HT-29 (cell line): ENCODE measurements at regions not wholly inside any gene's neighbourhood (a gene's known extent, or its start where the extent isn't known, plus 50 kb on each side); places are given as distances from the start of the nearest gene placed in this dataset.
A peak's percentile ranks its signal among the peaks of the same experiment; 100 is the strongest.
"Not testable (repeated sequence)": the region's sequence is repeated elsewhere in the genome, so short reads cannot be mapped to it uniquely, and the experiment has no call there.

ENCODE experiments used
- DNase-seq: peaks from one replicate; pipeline ENCODE4 v3.0.0-alpha.2; 2015; ENCODE audit warnings: low spot score

DNA sequence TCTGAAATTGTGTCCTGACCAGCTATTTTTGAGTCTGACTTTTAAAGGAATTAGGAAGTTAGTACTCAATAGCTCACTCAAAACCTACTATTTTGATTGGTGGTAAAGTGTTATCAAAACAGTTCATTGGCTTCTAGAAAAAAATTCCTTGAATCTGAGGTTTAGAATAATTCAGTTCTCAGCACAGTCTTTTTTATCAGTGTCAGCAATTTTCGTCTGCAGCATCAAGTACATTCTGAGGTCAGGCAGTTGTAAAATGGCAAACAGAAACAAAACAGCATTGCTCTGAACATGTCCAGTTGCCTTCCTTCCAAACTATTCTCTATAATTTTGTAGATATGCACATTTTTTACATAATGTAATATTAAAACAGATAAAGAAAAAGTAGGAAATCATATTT lies 1644.1 kb downstream of the SLITRK5 start:
- no peak for DNase-seq

DNA sequence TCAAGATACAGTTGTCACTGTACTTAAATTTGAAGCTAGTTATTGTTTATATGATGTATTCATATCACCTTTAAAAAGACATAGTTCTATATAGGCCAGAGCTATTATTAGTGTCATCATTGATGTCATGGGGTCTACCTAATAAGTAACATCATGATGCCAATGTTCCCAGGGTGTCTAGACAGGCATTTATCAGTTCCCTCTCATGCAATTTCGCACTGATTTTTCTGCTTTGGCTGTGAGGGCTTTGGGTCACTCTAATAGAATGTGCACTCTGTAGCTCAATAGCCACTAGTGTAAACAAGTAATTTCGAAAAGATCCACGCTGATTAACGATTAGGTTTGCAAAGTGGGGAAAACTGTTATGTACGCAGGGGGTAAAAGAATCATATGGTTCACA lies 1651.3 kb downstream of the SLITRK5 start:
- no peak for DNase-seq

DNA sequence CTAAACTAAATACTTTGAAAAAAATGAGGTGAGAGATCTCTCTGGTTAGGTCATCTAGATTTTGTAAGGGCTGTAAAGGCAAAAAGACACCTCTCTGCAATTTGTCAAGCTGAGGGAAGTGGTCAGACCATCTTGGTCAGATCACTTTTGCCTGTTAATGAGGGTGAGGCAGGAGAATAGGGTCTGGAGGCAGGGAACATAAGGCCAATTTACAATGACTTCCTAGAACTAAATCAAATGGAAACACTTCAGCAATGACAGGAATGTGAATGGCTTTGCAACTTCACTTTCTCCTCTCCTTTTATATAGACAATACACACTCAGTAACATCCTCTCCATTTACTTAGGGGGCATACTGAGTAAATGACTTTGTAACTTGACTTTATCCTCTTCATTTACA lies 1653.4 kb downstream of the SLITRK5 start:
- DNase-seq, result no peak

DNA sequence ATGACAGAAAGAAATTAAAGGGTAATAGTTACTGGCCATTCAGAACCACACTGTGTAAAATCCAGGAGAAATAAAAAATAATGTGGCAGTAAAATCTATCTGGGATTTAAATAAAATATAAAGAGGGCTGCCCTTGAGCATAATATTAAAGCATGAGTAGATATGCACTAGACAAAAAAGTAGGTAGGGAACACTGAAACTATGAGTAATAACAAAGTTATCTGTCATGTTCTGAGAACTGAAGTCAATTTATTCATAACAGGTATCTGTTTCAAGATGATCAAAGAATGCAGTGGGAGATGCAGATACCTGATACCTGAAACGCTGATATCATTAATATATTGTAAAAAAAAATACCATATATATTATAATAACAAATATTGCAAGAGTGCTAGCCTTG lies 1672.0 kb downstream of the SLITRK5 start:
- DNase-seq, result no peak

DNA sequence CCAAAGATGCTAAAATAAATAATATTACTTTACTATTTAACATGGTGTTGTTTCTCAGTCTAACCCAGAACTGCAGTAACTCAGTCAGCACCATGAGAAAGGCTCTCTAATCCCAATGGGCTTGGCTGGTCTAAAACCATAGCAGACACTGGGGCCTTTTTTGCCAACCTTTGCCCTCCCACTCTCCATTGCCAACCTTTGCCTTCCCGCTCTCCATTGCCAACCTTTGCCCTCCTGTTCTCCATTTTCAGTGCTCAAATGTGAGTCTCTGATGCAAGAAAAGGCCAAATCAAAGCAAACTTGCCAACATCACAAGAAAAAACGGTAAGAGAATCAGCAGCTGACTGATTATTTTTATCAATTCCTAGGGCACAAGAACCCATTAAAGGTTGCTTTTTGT lies 1681.2 kb downstream of the SLITRK5 start:
- no peak for DNase-seq

DNA sequence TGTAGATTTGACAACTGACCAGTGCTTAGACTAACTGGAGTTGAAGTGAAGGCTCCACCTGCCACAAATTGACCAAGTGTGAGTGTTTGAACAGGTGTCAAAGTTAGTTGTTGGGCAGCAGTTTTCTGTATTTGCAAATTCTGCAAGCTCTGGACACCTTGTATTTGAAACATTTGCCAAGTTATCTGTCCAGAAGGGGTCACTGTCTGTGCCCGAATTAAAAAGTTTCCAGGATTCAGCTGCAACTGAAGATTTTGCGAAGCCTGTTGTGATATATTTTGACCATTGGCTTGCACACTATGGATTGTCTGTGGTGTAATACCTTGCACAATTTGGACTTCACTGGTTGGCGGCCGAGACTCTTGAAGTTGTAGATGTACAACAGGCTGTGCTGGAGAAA lies 1690.7 kb downstream of the SLITRK5 start:
- peak; percentile 36 for DNase-seq

DNA sequence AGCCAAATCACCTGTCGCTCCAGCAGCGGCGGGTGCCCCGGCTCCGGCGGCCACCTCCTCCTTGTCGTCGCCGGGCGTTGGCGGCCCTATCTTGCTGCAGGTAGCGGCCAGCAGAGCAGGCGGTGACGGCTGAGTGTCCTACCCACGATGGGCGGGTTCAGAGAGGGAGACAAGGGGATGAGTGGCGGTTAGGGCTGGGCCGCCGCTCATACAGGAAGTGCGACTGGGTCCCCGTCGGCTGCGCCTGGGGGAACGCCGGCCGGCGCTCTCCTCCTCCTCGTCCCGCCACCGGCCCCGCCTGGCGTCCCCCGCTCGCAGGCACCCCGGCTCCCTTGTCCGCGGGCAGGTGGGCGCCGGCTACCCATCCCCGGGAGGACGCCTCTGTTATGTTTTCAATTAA lies 1692.0 kb downstream of the SLITRK5 start:
- DNase-seq, result no peak

DNA sequence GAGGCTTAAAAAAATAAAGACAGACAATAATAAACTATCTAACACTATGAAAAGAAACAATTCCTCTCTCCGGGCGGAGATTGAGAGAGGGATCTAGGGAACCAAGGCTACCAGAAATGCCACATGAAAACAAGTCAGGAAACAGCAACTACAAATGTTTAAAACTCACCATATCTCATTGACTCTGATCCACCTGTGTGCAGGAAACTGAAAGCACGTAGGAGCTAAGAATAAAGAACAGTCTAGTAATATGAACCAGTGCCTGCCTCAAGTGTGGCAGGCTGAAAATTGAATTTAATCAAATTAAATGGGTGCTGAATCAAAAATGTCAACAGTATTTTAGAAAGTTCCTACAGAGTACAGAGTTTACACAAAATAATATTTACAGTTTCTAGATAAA lies 1701.0 kb downstream of the SLITRK5 start:
- no peak for DNase-seq

DNA sequence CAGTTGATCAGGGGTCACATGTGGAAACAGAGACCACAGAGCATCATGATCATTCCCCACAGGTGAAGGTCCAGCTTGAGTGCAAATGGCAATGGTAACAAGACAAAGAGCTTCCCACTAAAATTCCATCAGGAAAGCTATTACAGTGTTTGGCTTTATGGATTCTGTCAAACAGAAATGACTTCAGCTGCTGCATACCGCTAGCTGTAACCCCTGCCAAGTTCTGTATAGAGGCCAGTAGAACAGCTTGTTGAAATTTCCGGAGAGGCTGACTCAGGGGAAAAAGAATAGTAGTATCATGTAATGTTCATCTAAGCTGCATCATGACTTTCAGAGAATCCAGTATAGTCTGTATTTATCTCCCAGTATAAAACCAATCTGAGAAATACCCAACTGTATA lies 1704.7 kb downstream of the SLITRK5 start:
- peak; percentile 15 for DNase-seq

DNA sequence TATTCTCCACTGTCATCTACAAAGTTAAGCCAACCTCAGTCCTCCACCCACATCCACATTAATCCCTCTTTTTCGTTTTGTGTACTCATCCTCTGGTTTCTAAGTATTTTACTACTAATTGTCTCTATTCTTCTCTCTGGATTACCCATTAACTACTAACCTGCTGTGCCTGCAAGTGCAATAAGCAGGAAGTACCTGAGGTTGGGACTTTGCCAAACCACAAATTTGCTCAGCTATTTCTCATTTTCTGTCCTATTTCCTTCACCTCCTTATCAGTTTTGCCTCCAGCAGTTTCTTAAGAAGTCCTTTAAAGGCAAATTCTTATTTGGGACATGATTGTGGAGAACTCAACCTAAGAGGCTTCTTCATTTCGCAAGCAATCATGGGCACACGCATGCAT lies 1708.9 kb downstream of the SLITRK5 start:
- peak; percentile 96 for DNase-seq

DNA sequence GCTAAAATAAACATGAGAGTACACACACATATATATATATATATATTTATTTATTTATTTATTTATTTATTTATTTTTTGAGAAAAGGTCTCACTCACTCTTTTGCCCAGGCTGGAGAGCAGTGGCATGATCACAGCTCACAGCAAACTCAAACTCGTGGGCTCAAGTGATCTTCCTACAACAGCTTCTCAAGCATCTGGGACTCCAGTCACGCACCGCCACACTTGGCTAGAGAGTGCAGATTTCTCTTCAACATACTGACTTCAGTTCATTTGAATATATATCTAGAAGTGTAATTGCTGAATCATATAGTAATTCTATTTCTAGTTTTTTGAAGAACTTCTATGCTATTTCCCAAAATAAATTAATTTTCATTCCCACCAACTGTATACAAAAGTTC lies 1711.8 kb downstream of the SLITRK5 start:
- no peak for DNase-seq

DNA sequence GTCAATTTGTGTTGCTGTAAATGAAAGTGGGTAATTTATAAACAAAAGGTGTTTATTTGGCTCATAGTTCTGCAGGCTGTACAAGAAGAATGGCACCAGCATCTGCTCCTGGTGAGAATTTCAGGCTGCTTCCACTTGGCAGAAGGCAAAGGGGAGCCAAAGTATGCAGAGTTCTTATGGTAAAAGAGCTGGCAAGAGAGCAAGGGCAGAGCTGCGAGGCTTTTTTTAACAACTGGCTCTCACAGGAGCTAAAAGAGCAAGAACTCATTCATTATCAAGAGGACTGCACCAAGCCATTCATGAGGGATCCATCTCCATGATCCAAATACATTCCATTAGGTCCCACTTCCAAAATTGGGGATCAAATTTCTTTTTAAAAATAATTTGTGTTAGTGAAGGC lies 1712.7 kb downstream of the SLITRK5 start:
- DNase-seq, result no peak

DNA sequence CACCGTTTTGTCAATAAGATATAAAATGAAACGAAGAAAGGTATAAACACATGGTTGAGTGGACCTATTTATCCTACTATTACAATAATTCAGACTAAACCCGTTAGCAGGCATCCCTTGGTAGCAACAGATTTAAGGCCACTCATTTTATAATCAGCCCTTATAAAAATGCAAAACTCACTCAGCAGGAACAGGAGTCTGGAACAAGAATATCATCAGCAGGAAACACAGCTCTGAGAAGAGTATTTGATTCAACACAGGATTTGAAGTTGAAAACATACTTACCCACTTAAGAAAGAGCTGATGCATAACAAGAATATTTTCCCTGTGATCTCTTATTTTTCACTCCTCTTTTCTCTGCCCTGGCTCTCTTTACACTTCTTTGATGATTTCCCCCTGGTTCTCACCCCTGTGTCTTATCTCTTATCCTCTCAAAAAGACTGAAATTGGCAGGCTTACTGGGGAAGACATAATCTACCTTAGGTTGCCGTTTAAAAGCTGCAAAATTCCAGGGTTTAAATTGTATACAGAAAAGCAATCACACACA lies 1722.7 kb downstream of the SLITRK5 start:
- no peak for DNase-seq

DNA sequence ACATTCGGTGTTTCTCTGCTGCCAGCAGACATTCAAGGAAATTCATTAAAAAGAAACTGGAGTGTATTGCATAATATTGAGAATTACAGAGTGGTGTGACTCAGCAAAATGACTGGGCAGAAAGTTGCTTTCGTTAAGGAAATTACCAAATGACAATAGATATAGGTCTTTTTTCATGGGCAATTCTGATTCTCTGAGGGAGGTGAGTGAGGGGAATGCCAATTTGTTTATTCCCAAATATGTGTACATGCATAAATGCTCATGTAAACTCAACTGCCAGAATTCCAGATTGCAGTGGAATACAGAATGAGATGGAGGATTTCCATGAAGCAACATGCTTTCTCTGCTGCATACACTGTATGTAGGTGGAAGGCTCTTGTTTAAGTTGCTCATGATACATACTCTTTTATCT lies 1730.1 kb downstream of the SLITRK5 start:
- DNase-seq, result peak; percentile 65

DNA sequence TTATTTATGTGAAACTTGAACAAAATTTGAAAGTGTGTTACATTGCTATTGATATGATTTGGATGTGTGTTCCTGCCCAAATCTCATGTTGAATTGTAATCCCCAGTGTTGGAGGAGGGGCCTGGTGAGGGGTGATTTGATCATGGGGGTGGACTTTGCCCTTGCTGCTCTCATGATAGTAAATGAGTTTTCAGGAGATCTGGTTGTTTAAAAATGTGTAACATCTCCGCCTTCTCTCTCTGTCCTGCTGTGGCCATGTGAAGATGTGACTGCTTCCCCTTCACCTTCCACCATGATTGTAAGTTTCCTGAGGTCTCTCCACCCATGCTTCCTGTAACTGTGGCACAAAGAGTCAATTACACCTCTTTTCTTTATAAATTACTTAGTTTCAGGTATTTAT lies 1731.0 kb downstream of the SLITRK5 start:
- no peak for DNase-seq

DNA sequence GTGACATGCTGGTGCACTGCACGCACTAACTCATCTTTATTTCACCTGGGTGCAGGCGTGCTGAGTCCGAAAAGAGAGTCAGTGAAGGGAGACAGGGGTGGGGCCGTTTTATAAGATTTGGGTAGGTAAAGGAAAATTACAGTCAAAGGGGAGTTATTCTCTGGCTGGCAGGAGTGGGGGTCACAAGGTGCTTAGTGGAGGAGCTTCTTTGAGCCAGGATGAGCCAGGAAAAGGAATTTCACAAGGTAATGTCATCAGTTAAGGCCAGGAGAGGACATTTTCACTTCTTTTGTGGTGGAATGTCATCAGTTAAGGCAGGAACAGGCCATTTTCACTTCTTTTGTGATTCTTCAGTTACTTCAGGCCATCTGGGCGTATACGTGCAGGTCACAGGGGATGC lies 1734.9 kb downstream of the SLITRK5 start:
- DNase-seq, result not testable (repeated sequence)

DNA sequence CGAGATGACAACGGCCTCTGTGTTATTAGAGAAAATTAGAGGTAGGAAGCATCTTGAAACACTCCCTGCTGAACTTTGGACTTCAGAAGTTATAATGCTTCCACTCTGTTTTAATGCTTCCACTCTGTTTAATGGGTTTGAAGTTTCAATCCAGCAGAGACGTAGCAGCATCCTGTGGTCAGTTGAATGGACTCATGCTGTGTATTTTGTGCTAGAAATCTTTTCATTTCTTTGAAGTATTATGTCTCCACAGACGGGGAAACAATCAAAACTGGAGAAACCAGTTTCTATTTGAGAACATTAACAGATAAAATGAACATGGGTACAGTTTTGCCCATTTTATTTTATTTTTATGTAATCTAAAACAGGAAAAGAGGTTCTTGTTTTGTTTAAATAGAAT lies 1736.2 kb downstream of the SLITRK5 start:
- peak; percentile 68 for DNase-seq

DNA sequence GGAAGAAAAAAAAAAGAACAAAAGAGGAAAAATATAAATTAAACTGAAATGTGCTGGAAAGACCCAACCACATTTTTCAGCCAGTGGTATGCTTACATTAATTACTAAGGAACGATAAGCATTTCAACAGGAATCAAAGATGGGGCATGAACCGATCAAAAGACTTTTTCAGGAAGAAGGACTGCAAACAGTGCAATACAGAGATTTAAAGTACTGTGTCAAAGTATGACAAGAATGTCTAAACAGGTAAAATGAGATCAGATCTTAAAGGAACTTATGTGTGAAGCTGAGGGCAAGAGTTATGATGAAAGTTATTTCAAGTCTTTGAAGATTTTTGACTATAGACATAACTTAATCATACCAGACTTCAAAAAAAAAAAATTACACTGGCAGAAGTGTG lies 1761.8 kb downstream of the SLITRK5 start:
- DNase-seq, result no peak

DNA sequence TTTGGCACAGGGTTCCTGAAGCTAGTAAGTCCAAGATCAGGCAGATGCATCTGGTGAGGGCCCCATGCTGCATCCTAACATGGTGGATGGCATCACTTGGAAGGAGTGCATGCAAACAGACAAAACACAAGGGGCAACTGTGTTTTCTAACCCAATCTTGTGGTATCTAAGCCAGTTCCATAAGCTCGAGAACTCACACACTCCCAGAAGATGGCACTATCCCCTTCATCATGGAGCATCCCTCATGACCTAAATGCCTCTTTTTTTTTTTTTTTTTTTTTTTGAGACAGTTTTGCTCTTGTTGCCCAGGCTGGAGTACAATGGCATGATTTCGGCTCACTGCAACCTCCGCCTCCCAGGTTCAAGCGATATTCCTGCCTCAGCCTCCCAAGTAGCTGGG lies 1763.5 kb downstream of the SLITRK5 start:
- peak; percentile 46 for DNase-seq

DNA sequence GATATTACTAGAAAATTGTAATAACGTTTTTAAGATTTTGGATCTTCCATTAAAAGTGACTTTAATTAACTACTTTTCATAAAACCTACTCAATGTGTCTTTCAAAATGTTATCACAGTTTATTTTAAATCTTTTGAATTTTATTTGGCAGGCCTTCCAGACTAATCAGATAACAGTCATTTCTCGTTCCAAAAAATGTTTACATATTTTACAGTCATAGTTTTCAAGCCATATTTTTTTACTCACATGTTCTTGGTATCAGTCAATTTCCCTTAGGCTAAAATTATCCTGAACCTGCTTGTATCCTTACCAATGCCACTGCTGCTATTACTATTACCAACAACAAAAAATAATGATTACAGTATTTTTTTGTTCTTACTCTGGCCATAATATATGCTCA lies 1783.5 kb downstream of the SLITRK5 start:
- DNase-seq, result no peak

DNA sequence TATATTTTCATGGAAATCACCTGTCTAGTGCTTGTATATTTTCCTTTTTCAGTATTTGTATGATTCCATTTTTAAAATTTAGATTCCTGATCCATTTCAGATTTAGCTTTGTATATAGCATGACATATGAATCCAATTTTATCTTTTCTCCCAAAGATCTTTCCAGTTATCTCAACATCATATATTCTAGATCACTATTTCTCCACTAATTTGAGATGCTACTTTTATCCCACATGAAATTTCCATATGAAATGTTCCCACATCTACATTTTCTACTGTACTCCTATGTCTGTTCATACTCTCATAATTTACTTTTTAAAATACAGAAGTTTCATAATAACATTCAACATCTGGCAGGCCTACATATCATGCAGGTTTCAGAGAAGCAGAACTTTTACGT lies 1784.1 kb downstream of the SLITRK5 start:
- DNase-seq, result no peak

DNA sequence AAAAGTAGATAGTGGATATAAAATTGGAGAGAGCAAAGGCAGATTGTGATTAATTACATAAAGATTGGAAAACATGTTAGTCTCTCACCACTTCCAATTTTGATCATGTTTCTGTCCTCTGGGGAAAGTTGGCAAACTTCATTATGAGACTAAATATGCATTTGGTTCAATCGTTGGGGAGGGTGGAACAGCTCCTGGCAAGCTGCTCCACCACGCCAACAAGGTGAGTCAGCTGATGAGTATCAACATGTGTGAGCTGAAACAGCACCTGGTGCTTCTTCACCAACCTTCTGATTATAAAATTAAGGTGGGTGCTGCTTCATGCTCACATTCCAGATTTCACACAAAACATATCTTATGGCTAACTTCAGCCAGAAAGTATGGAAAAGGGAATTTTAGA lies 1784.6 kb downstream of the SLITRK5 start:
- DNase-seq, result no peak

DNA sequence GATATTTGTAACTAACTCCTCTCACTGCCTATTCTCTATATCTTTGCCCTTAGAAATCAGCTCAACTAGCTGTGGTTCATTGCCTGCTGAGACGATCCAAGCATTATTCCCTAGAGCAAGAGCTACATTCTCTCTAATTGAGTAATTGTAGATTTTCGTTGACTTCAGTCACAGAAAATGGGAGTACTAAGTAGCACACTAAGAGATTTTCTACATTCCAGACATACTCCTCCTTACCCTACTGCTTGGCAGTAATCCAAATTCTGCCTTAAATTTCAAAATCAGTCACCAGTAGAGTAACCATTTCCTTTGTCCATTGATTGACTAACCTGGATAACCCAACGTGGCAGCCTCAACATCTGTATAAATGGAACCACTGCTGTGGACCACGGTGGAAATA lies 1786.8 kb downstream of the SLITRK5 start:
- DNase-seq, result no peak

DNA sequence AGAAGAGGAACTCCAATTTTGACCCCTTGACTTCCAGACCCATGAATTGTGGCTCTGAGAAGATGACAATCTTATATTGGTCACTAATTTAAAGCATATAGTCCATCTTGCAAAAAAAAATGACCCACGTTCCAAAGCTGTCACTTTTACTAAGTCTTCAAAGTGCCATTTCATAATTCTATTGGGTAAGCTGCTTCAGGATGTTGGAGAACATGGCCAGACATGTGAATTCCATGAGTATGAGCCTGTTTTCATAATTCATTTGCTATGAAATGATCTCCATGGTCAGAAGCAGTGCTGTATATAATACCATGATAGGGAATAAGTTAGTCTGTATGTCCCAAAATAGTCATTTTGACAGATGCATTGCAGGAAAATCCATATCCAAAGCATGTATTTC lies 1787.3 kb downstream of the SLITRK5 start:
- no peak for DNase-seq

DNA sequence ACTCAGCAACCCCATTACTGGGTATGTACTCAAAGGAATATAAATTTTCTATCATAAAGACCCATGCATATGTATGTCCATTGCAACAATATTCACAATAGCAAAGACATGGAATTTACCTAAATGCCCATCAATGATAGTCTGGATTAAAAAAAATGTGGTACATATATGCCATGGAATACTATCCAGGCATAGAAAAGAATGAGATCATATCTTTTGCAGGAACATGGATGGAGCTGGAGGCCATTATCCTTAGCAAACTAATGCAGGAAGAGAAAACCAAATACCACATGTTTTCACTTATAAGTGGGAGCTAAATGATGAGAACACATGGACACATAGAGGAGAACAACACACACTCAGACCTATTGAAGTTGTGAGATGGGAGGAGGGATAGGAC lies 1789.7 kb downstream of the SLITRK5 start:
- DNase-seq, result not testable (repeated sequence)
